Suppressor macrophage treated with lipopolysaccharide for 1 hour (primary cell): ENCODE measurements at regions not wholly inside any gene's neighbourhood (a gene's known extent, or its start where the extent isn't known, plus 50 kb on each side); places are given as distances from the start of the nearest gene placed in this dataset.

ENCODE experiments used
- DNase-seq, 3 donors: peaks; one replicate each; pipeline ENCODE4 v3.0.0-alpha.2; 2020 to 2022

GRCh38 chr7:45975367-45975766, 54.3 kb upstream of the IGFBP3 start:
- no peak for DNase-seq

- DNase-seq = no peak
These were observed 53.7 kb upstream of the IGFBP3 start for GRCh38 chr7:45974540-45975360.

GRCh38 chr7:45973725-45974532, 52.9 kb upstream of the IGFBP3 start:
- DNase-seq = no peak

GRCh38 chr7:45972629-45973312, 51.7 kb upstream of the IGFBP3 start:
- DNase-seq = no peak

GRCh38 chr7:45971661-45972175, 50.6 kb upstream of the IGFBP3 start:
- no peak for DNase-seq

- no peak for DNase-seq
These were observed 50.1 kb upstream of the IGFBP3 start for GRCh38 chr7:45971171-45971570.
